Left lung (tissue), 4 donors: ENCODE measurements at regions not wholly inside any gene's neighbourhood (a gene's known extent, or its start where the extent isn't known, plus 50 kb on each side); places are given as distances from the start of the nearest gene placed in this dataset.

Source experiments
- ATAC-seq: fragments of 200-7000 bp; cut with Tn5 transposase; one replicate; pipeline ENCODE4 v1.9.1; 2020; ENCODE audit warnings: moderate library complexity
- DNase-seq, 4 donors: peaks; one replicate each; pipeline ENCODE4 v3.0.0-alpha.2; 2013 to 2020
- H3K27ac ChIP-seq, 2 donors: fragments of 200-600 bp; sonication (generic) in 1 of 2; one replicate each; pipeline versions ENCODE4 v1.5.0 to v1.8.0; 2020 to 2021
- H3K27me3 ChIP-seq, 2 donors: fragments of 200-600 bp; sonication (generic) in 1 of 2; one replicate each; pipeline versions ENCODE4 v1.5.0 to v1.8.0; 2020 to 2021
- H3K36me3 ChIP-seq, 2 donors: fragments of 200-600 bp; sonication (generic) in 1 of 2; one replicate each; pipeline versions ENCODE4 v1.5.0 to v1.8.0; 2020 to 2021
- H3K4me1 ChIP-seq, 2 donors: fragments of 200-600 bp; one replicate each; pipeline ENCODE4 v1.8.0; 2021
- H3K4me3 ChIP-seq, 2 donors: fragments of 200-600 bp; sonication (generic) in 1 of 2; one replicate each; pipeline versions ENCODE4 v1.5.0 to v1.8.0; 2020 to 2021; ENCODE audit warnings: mild to moderate bottlenecking in 1 of 2
- H3K9me3 ChIP-seq, 2 donors: fragments of 200-600 bp; sonication (generic) in 1 of 2; one replicate each; pipeline versions ENCODE4 v1.5.0 to v1.8.0; 2020 to 2021
- intact Hi-C, 2 donors: fragments of 100-400 bp; cut with DNase I; formaldehyde crosslinking; loops; one replicate each; pipeline versions ENCODE4 v1.11.2 to v1.14.2; 2022
- TF ChIP-seq, protein P1 (sequence below), 2 donors: fragments of 200-600 bp; sonication (generic) in 1 of 2; IDR thresholded peaks; one replicate each; pipeline versions ENCODE4 v1.5.0 to v1.8.0; 2021; ENCODE audit warnings: antibody characterized with exemption in 2 of 2
- donor health status: DM: no; HTN: yes; CAD: no.
- donor health status: DM: no; HTN: no; CAD: no.

DNA sequence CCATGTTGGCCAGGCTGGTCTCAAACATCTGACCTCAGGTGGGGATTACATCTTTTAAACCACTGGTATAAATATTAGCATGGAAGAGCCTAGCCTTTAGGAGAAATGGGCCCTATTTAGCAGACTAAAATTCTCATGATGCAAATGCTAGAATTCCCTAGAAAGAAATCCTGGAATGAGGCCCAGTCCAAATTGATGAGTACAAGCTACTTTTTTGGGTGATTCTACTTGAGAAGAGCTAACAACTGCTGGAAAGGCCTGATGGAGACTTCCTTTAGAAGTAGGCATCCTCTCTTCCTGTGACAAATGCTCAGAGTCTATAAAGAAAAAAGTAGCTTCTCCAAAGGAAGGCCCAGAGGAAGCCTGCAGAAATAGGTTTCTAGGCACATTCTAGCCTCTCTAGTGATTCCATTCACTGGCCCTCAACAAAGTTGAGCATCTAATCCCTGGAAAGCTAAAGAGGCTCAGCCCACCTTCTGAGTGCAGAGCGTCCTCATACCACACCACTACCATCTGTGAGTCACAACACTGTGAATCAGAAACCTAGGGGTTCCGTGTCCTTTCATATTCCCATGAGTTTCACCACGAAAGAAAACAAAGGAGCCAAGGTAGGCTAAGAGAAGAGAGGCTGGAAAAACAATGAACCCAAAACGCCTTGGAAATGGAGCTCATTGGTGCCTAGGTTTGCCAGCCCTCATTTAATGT is 183.1 kb downstream of the C1D start:
- ATAC-seq (no peak), DNase-seq (no peak)
- TF ChIP-seq, protein P1, sequence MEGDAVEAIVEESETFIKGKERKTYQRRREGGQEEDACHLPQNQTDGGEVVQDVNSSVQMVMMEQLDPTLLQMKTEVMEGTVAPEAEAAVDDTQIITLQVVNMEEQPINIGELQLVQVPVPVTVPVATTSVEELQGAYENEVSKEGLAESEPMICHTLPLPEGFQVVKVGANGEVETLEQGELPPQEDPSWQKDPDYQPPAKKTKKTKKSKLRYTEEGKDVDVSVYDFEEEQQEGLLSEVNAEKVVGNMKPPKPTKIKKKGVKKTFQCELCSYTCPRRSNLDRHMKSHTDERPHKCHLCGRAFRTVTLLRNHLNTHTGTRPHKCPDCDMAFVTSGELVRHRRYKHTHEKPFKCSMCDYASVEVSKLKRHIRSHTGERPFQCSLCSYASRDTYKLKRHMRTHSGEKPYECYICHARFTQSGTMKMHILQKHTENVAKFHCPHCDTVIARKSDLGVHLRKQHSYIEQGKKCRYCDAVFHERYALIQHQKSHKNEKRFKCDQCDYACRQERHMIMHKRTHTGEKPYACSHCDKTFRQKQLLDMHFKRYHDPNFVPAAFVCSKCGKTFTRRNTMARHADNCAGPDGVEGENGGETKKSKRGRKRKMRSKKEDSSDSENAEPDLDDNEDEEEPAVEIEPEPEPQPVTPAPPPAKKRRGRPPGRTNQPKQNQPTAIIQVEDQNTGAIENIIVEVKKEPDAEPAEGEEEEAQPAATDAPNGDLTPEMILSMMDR (IDR thresholded peaks at IDR 0.05), result no peak
- Histone ChIP-seq H3K27me3 (no peaks in the 10 kb centered on the region), H3K4me1 (no peaks in the 10 kb centered on the region), H3K27ac (no peak overlapping the region), H3K4me3 (no peak overlapping the region), H3K9me3 (no peaks in the 10 kb centered on the region), H3K36me3 (no peaks in the 10 kb centered on the region)
- intact Hi-C loops, result no loop called here

DNA sequence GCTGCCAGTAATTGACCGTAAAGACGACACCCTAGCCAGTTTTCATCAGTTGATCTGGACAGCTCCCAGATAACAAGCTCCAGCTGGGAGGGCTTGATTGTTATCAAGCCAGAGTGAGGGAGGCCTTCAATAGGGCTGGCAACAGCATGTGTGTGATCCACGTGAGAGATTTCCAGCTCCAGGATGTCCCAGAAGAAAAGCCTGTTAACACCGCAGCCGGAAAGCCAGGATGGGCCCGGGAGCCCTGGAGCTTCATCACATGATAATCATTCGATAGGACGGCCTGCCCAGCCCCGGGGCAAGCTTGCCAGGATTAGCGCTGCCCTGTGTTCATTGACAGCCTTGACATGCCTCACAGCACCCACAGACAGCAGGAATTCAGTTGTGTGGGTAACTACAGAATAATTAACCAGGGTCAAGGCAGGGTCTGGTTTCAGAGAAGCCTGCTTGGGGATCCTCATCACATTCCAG is 182.5 kb downstream of the C1D start:
- TF ChIP-seq, protein P1 (IDR thresholded peaks at IDR 0.05), result no peak
- Histone ChIP-seq H3K27ac (no peak overlapping the region), H3K9me3 (no peaks in the 10 kb centered on the region), H3K4me1 (no peaks in the 10 kb centered on the region), H3K36me3 (no peaks in the 10 kb centered on the region), H3K27me3 (no peaks in the 10 kb centered on the region), H3K4me3 (no peak overlapping the region)
- intact Hi-C loops, result no loop called here
- DNase-seq, result no peak
- no peak for ATAC-seq

DNA sequence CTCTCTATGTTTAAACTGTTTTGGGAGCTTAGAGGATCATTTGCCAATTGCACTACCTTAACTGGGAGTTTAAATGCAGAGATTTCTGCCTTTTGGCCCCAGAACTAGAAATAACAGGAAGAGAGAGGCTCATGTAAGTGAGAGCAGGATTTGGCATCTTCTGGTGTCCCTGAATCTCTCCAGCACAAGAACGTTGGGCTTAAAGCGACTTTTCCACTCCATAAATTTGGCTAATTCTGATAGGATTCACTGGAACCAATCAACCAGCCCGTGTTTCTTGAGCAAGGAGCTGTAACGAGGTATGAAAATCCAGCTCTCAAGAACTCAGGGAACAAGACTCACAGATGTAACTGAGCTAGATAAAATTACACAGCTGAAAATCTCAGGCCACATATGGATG is 181.0 kb downstream of the C1D start:
- Histone ChIP-seq H3K4me3 (no peak overlapping the region), H3K36me3 (no peaks in the 10 kb centered on the region), H3K27ac (no peak overlapping the region), H3K27me3 (no peaks in the 10 kb centered on the region), H3K9me3 (no peaks in the 10 kb centered on the region), H3K4me1 (no peaks in the 10 kb centered on the region)
- DNase-seq, result no peak
- TF ChIP-seq, protein P1 (IDR thresholded peaks at IDR 0.05), result no peak
- intact Hi-C loops, result no loop called here
- ATAC-seq, result no peak

DNA sequence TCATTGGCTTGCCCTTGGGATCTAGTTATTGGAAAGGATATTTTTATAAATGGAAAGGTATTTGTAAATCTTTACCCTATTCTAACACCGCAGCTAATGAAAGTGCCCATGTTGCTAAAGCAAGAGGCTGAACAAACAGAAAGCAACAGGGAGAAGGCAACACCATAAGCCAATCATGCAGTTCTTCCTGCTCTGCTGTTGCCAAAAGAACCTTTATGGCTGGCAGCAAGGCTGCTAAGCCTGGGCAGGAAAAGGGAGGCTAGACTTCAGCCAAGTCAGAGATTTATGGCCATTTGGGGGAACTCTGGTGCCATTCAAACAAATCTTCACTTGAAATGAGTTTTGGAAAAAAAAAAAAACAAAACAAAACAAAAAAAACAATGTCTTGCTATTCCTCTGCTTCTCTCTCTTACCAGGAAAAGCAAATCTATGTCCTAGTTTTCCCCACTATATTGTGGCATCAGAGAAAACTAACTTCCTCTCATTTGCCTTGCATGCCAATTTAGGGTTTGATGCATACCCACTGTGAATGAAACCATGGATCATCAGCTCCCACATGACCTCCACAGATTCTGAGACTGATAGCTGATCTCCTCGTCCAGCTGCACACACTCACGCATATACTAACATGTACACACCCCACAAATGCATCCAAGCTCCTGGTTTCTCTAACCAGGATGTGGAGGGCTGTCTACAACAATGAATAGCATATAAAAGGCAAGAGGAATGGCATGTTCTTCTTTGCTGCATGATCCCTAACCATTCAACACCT is 179.3 kb downstream of the C1D start:
- Histone ChIP-seq H3K4me1 (no peaks in the 10 kb centered on the region), H3K27me3 (no peaks in the 10 kb centered on the region), H3K27ac (no peak overlapping the region), H3K36me3 (no peaks in the 10 kb centered on the region), H3K9me3 (no peaks in the 10 kb centered on the region), H3K4me3 (no peak overlapping the region)
- intact Hi-C loops, result no loop called here
- TF ChIP-seq, protein P1 (IDR thresholded peaks at IDR 0.05), result no peak
- ATAC-seq (no peak), DNase-seq (no peak)

DNA sequence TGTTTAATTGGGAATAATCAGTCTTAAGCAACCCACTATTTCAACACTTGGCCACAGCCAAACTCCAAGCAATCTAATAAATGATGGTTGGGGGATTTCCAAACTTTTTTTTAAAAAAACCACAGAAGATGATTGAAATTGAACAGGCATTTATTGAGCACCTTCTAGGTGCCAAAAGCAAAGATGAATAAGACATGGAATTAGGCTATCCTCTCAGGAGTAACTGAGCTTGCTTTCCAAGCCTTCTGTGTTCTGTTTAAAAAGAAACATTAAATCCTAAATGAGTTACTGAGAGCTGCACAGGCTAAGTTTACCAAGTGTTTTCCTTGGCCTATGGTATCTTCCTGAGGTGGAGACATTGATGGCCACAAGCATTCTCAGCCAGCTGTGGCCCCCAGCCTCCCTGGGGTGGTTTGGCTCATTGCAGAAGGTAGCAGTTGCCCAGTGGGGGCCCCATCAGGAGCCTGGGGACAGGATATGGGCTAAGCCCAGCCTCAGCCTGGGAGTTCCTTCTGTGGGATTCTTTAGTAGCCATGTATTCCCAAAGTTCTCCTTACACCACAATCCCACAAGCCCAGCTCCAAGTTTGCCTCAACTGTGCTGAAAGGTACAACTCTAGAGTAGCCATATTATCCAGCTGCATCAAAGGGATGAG is 174.3 kb downstream of the C1D start:
- TF ChIP-seq, protein P1 (IDR thresholded peaks at IDR 0.05), result no peak
- H3K9me3 ChIP-seq, result no peaks in the 10 kb centered on the region
- H3K4me3 ChIP-seq, result no peak overlapping the region
- no peaks in the 10 kb centered on the region for H3K27me3 ChIP-seq
- intact Hi-C loops, result no loop called here
- DNase-seq, result no peak
- no peaks in the 10 kb centered on the region for H3K4me1 ChIP-seq
- H3K27ac ChIP-seq, result no peak overlapping the region
- no peak for ATAC-seq
- no peaks in the 10 kb centered on the region for H3K36me3 ChIP-seq
